ENCODE measurements at regions not wholly inside any gene's neighbourhood (a gene's known extent, or its start where the extent isn't known, plus 50 kb on each side); places are given as distances from the start of the nearest gene placed in this dataset.
"Not testable (repeated sequence)": the region's sequence is repeated elsewhere in the genome, so short reads cannot be mapped to it uniquely, and the experiment has no call there.

GRCh38 chr14:106530031-106530422, 1003.6 kb downstream of the TMEM121 start:
- no peak overlapping the region for H3K27ac ChIP-seq
- no peak for TF ChIP-seq CTCF (IDR thresholded peaks at IDR 0.05; ENCODE audit: low read depth, low read length)
- H3K36me3 ChIP-seq = no peaks in the 10 kb centered on the region
- H3K4me3 ChIP-seq = no peak overlapping the region
- no peaks in the 10 kb centered on the region for H3K27me3 ChIP-seq
- DNase-seq (ENCODE audit: low read depth in 1 of 2, low spot score in 1 of 2) = no peak
- no peaks in the 10 kb centered on the region for H3K9me3 ChIP-seq (ENCODE audit: low read depth)
- no peaks in the 10 kb centered on the region for H3K4me1 ChIP-seq (ENCODE audit: low read depth)

GRCh38 chr14:106530423-106531107, 1004.2 kb downstream of the TMEM121 start:
- TF ChIP-seq CTCF (IDR thresholded peaks at IDR 0.05; ENCODE audit: low read depth, low read length) = no peak
- no peaks in the 10 kb centered on the region for H3K9me3 ChIP-seq (ENCODE audit: low read depth)
- H3K4me1 ChIP-seq (ENCODE audit: low read depth) = no peaks in the 10 kb centered on the region
- no peak for DNase-seq (ENCODE audit: low read depth in 1 of 2, low spot score in 1 of 2)
- no peaks in the 10 kb centered on the region for H3K27me3 ChIP-seq
- no peak overlapping the region for H3K4me3 ChIP-seq
- H3K27ac ChIP-seq = no peak overlapping the region
- no peaks in the 10 kb centered on the region for H3K36me3 ChIP-seq

- not testable (repeated sequence) for H3K9me3 ChIP-seq (ENCODE audit: low read depth); H3K4me3 ChIP-seq; H3K4me1 ChIP-seq (ENCODE audit: low read depth); H3K27me3 ChIP-seq; H3K36me3 ChIP-seq; H3K27ac ChIP-seq; DNase-seq (ENCODE audit: low read depth in 1 of 2, low spot score in 1 of 2)
Observed at GRCh38 chr14:106537597-106537996, 1011.2 kb downstream of the TMEM121 start.

- Histone ChIP-seq H3K27me3 (no peaks in the 10 kb centered on the region), H3K9me3 (ENCODE audit: low read depth) (no peaks in the 10 kb centered on the region), H3K4me1 (ENCODE audit: low read depth) (no peaks in the 10 kb centered on the region), H3K27ac (no peak overlapping the region), H3K4me3 (no peak overlapping the region), H3K36me3 (no peaks in the 10 kb centered on the region)
- TF ChIP-seq CTCF (IDR thresholded peaks at IDR 0.05; ENCODE audit: low read depth, low read length) = no peak
- no peak for DNase-seq (ENCODE audit: low read depth in 1 of 2, low spot score in 1 of 2)
Observed at GRCh38 chr14:106538201-106538600, 1011.8 kb downstream of the TMEM121 start.

GRCh38 chr14:106547735-106548434, 1021.5 kb downstream of the TMEM121 start:
- DNase-seq (ENCODE audit: low read depth in 1 of 2, low spot score in 1 of 2) = no peak
- H3K36me3 ChIP-seq = no peaks in the 10 kb centered on the region
- TF ChIP-seq CTCF (IDR thresholded peaks at IDR 0.05; ENCODE audit: low read depth, low read length) = no peak
- no peaks in the 10 kb centered on the region for H3K27me3 ChIP-seq
- H3K9me3 ChIP-seq (ENCODE audit: low read depth) = no peaks in the 10 kb centered on the region
- H3K27ac ChIP-seq = no peak overlapping the region
- no peaks in the 10 kb centered on the region for H3K4me1 ChIP-seq (ENCODE audit: low read depth)
- H3K4me3 ChIP-seq = no peak overlapping the region

GRCh38 chr14:106549064-106549463, 1022.7 kb downstream of the TMEM121 start:
- Histone ChIP-seq H3K27me3 (no peaks in the 10 kb centered on the region), H3K4me3 (no peak overlapping the region), H3K36me3 (no peaks in the 10 kb centered on the region), H3K27ac (no peak overlapping the region), H3K4me1 (ENCODE audit: low read depth) (no peaks in the 10 kb centered on the region), H3K9me3 (ENCODE audit: low read depth) (no peaks in the 10 kb centered on the region)
- no peak for TF ChIP-seq CTCF (IDR thresholded peaks at IDR 0.05; ENCODE audit: low read depth, low read length)
- no peak for DNase-seq (ENCODE audit: low read depth in 1 of 2, low spot score in 1 of 2)
